ENCODE measurements at regions not wholly inside any gene's neighbourhood (a gene's known extent, or its start where the extent isn't known, plus 50 kb on each side); places are given as distances from the start of the nearest gene placed in this dataset.
"Not testable (repeated sequence)": the region's sequence is repeated elsewhere in the genome, so short reads cannot be mapped to it uniquely, and the experiment has no call there.

- Mint-ChIP-seq H3K4me3 (ENCODE audit: low read depth, unreplicated experiment) (no peak overlapping the region), H3K36me3 (ENCODE audit: insufficient read depth, unreplicated experiment) (no peaks in the 10 kb centered on the region), H3K4me1 (ENCODE audit: low read depth, unreplicated experiment) (no peaks in the 10 kb centered on the region), H3K9me3 (ENCODE audit: low read depth, unreplicated experiment) (no peaks in the 10 kb centered on the region), H3K27ac (ENCODE audit: unreplicated experiment) (no peak overlapping the region), H3K27me3 (ENCODE audit: unreplicated experiment) (no peaks in the 10 kb centered on the region)
- no TSS peak for BruUV-seq (replicated peaks)
- DNase-seq = no peak
- CTCF ChIA-PET = no interaction called here
- intact Hi-C loops (cut with micrococcal nuclease; ENCODE audit: unreplicated experiment) = no loop called here
- TF ChIP-seq CTCF (IDR thresholded peaks at IDR 0.05; ENCODE audit: unreplicated experiment) = no peak
Observed at GRCh38 chr4:170465429-170465828, 375.7 kb upstream of the AADAT start.

- H3K27me3 Mint-ChIP-seq (ENCODE audit: unreplicated experiment) = no peaks in the 10 kb centered on the region
- no peaks in the 10 kb centered on the region for H3K4me1 Mint-ChIP-seq (ENCODE audit: low read depth, unreplicated experiment)
- TF ChIP-seq CTCF (IDR thresholded peaks at IDR 0.05; ENCODE audit: unreplicated experiment) = no peak
- intact Hi-C loops (cut with micrococcal nuclease; ENCODE audit: unreplicated experiment) = no loop called here
- CTCF ChIA-PET = interaction anchor here (1.0 kb wide), 1 partner anchor 20 kb away, joined by 7 read pairs; no protein-coding TSS in a partner anchor
- DNase-seq = no peak
- H3K36me3 Mint-ChIP-seq (ENCODE audit: insufficient read depth, unreplicated experiment) = no peaks in the 10 kb centered on the region
- H3K4me3 Mint-ChIP-seq (ENCODE audit: low read depth, unreplicated experiment) = no peak overlapping the region
- BruUV-seq (replicated peaks) = no TSS peak
- H3K27ac Mint-ChIP-seq (ENCODE audit: unreplicated experiment) = no peak overlapping the region
- no peaks in the 10 kb centered on the region for H3K9me3 Mint-ChIP-seq (ENCODE audit: low read depth, unreplicated experiment)
Observed at GRCh38 chr4:170464614-170465197, 374.9 kb upstream of the AADAT start.

GRCh38 chr4:170446782-170447181 is 357.0 kb upstream of the AADAT start:
- CTCF ChIA-PET = no interaction called here
- no peak for TF ChIP-seq CTCF (IDR thresholded peaks at IDR 0.05; ENCODE audit: unreplicated experiment)
- no TSS peak for BruUV-seq (replicated peaks)
- intact Hi-C loops (cut with micrococcal nuclease; ENCODE audit: unreplicated experiment) = no loop called here
- H3K4me3 Mint-ChIP-seq (ENCODE audit: low read depth, unreplicated experiment) = no peak overlapping the region
- DNase-seq = no peak
- H3K9me3 Mint-ChIP-seq (ENCODE audit: low read depth, unreplicated experiment) = no peaks in the 10 kb centered on the region
- H3K27me3 Mint-ChIP-seq (ENCODE audit: unreplicated experiment) = no peaks in the 10 kb centered on the region
- H3K4me1 Mint-ChIP-seq (ENCODE audit: low read depth, unreplicated experiment) = no peaks in the 10 kb centered on the region
- H3K36me3 Mint-ChIP-seq (ENCODE audit: insufficient read depth, unreplicated experiment) = no peaks in the 10 kb centered on the region
- H3K27ac Mint-ChIP-seq (ENCODE audit: unreplicated experiment) = no peak overlapping the region

- DNase-seq; H3K4me3 Mint-ChIP-seq (ENCODE audit: low read depth, unreplicated experiment); BruUV-seq (replicated peaks); H3K4me1 Mint-ChIP-seq (ENCODE audit: low read depth, unreplicated experiment); CTCF ChIA-PET; intact Hi-C loops (cut with micrococcal nuclease; ENCODE audit: unreplicated experiment); H3K27me3 Mint-ChIP-seq (ENCODE audit: unreplicated experiment); H3K36me3 Mint-ChIP-seq (ENCODE audit: insufficient read depth, unreplicated experiment); H3K27ac Mint-ChIP-seq (ENCODE audit: unreplicated experiment); H3K9me3 Mint-ChIP-seq (ENCODE audit: low read depth, unreplicated experiment): not testable (repeated sequence)
Observed at GRCh38 chr4:170441146-170441545, 351.4 kb upstream of the AADAT start.

- Mint-ChIP-seq H3K4me1 (ENCODE audit: low read depth, unreplicated experiment) (no peaks in the 10 kb centered on the region), H3K27ac (ENCODE audit: unreplicated experiment) (no peak overlapping the region), H3K36me3 (ENCODE audit: insufficient read depth, unreplicated experiment) (no peaks in the 10 kb centered on the region), H3K4me3 (ENCODE audit: low read depth, unreplicated experiment) (no peak overlapping the region), H3K27me3 (ENCODE audit: unreplicated experiment) (no peaks in the 10 kb centered on the region), H3K9me3 (ENCODE audit: low read depth, unreplicated experiment) (no peaks in the 10 kb centered on the region)
- CTCF ChIA-PET = no interaction called here
- intact Hi-C loops (cut with micrococcal nuclease; ENCODE audit: unreplicated experiment) = no loop called here
- no TSS peak for BruUV-seq (replicated peaks)
- no peak for DNase-seq
- TF ChIP-seq CTCF (IDR thresholded peaks at IDR 0.05; ENCODE audit: unreplicated experiment) = no peak
Observed at GRCh38 chr4:170428929-170429328, 339.2 kb upstream of the AADAT start.
